ENCODE measurements at regions not wholly inside any gene's neighbourhood (a gene's known extent, or its start where the extent isn't known, plus 50 kb on each side); places are given as distances from the start of the nearest gene placed in this dataset.
"Not testable (repeated sequence)": the region's sequence is repeated elsewhere in the genome, so short reads cannot be mapped to it uniquely, and the experiment has no call there.

DNA sequence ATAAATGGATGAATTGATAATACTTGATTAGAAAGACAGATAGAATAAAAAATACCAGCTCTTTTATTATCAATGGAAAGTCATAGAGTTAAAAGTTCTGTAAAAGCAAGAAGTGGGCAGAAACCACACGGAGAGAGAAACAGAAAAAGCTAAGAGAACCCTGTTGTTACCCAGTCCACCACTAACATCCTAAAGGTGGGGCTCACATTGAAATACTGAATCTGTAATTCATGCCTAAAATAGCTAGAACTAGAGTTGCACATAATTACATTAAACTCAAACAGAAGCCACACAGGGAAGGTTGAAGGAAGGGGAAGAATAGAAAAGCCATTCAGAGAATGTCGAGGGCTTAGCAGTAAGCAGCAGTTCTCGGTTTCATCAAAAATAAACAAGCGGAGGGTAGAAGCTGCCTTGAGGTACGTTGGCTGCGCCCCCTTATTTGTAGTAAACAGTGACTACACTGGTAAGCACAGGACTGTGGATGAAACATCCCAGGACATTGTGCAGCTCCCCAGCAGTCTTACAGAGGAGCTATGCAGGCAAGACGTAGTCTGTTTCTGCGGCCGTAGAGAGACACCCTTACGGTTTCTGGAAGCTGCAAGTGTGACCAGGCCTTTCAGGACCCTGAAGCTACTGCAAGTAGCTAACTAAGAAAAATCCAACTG, 1247.0 kb upstream of the GYPC start:
- H3K36me3 Mint-ChIP-seq (ENCODE audit: low read depth): no peaks in the 10 kb centered on the region
- no peaks in the 10 kb centered on the region for H3K4me1 Mint-ChIP-seq
- H3K9me3 Mint-ChIP-seq: no peaks in the 10 kb centered on the region
- no peak overlapping the region for H3K4me3 Mint-ChIP-seq
- no peak overlapping the region for H3K27ac Mint-ChIP-seq
- H3K27me3 Mint-ChIP-seq (ENCODE audit: low read depth): no peaks in the 10 kb centered on the region
- TF ChIP-seq, protein P1, sequence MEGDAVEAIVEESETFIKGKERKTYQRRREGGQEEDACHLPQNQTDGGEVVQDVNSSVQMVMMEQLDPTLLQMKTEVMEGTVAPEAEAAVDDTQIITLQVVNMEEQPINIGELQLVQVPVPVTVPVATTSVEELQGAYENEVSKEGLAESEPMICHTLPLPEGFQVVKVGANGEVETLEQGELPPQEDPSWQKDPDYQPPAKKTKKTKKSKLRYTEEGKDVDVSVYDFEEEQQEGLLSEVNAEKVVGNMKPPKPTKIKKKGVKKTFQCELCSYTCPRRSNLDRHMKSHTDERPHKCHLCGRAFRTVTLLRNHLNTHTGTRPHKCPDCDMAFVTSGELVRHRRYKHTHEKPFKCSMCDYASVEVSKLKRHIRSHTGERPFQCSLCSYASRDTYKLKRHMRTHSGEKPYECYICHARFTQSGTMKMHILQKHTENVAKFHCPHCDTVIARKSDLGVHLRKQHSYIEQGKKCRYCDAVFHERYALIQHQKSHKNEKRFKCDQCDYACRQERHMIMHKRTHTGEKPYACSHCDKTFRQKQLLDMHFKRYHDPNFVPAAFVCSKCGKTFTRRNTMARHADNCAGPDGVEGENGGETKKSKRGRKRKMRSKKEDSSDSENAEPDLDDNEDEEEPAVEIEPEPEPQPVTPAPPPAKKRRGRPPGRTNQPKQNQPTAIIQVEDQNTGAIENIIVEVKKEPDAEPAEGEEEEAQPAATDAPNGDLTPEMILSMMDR (IDR thresholded peaks at IDR 0.05; ENCODE audit: unreplicated experiment in 3 of 3): no peak

DNA sequence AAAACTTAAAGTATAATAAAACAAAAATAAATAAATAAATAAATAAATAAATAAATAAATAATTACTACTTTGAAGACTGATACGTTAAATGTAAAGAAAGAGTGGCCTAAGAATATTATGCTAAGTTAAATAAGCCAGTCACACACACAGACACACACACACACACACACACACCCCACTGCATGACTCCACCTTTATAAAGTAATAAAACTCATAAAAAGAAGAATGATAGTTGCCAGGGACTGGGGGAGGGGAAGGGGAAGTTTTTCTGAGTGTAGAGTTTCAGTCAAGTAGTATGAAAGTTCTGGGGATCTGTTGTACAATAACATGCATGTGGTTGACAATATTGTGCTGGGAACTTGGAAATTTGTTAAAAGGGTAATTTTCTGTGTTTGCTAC, 1237.5 kb upstream of the GYPC start:
- peaks cover 3% of the 10 kb centered on the region for H3K9me3 Mint-ChIP-seq
- no peaks in the 10 kb centered on the region for H3K27me3 Mint-ChIP-seq (ENCODE audit: low read depth)
- no peak overlapping the region for H3K4me3 Mint-ChIP-seq
- H3K4me1 Mint-ChIP-seq: no peaks in the 10 kb centered on the region
- no peak overlapping the region for H3K27ac Mint-ChIP-seq
- TF ChIP-seq, protein P1 (IDR thresholded peaks at IDR 0.05; ENCODE audit: unreplicated experiment in 3 of 3): no peak
- H3K36me3 Mint-ChIP-seq (ENCODE audit: low read depth): no peaks in the 10 kb centered on the region

DNA sequence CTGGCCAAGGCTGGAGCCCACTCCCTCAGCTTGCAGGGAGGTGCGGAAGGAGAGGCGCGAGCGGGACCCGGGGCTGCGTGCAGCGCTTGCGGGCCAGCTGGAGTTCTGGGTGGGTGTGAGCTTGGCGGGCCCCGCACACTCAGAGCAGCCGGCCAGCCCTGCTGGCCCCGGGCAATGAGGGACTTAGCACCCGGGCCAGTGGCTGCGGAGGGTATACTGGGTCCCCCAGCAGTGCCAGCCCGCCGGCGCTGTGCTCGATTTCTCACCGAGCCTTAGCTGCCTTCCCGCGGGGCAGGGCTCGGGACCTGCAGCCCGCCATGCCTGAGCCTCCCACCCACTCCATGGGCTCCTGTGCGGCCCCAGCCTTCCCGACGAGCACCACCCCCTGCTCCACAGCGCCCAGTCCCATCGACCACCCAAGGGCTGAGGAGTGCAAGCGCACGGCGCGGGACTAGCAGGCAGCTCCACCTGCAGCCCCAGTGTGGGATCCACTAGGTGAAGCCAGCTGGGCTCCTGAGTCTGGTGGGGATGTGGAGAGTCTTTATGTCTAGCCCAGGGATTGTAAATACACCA, 1233.7 kb upstream of the GYPC start:
- not testable (repeated sequence) for H3K27me3 Mint-ChIP-seq (ENCODE audit: low read depth); H3K9me3 Mint-ChIP-seq; H3K4me1 Mint-ChIP-seq; H3K4me3 Mint-ChIP-seq; H3K27ac Mint-ChIP-seq; H3K36me3 Mint-ChIP-seq (ENCODE audit: low read depth)

DNA sequence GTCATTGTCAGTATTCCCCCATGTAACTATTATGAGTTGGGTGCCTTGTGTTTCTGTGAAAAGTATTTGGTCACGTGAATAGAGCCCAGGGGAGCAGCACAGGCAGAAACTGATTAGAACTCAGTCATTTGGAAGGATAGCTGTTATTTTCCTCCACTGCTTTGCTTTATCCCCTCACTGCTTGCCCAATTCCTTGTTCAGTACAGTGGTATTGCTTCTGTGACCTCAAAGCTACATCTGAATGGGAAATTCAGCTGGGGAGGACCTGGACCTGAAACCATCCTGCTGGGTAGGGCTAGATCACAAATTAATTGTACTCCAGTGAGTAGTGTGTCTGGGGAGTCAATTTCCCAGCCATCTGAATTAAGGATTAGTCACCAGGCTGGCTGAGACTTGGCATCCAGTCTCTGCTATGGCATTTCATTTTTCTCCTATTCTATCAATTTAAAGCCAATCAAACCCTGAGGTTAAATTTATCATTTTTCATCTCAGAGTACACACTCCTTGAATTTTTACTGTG, 1231.6 kb upstream of the GYPC start:
- no peaks in the 10 kb centered on the region for H3K4me1 Mint-ChIP-seq
- no peak overlapping the region for H3K4me3 Mint-ChIP-seq
- no peaks in the 10 kb centered on the region for H3K9me3 Mint-ChIP-seq
- no peak overlapping the region for H3K27ac Mint-ChIP-seq
- no peaks in the 10 kb centered on the region for H3K36me3 Mint-ChIP-seq (ENCODE audit: low read depth)
- TF ChIP-seq, protein P1 (IDR thresholded peaks at IDR 0.05; ENCODE audit: unreplicated experiment in 3 of 3): no peak
- no peaks in the 10 kb centered on the region for H3K27me3 Mint-ChIP-seq (ENCODE audit: low read depth)

- Mint-ChIP-seq H3K36me3 (ENCODE audit: low read depth) (no peaks in the 10 kb centered on the region), H3K27me3 (ENCODE audit: low read depth) (peaks cover 3% of the 10 kb centered on the region), H3K4me3 (no peak overlapping the region), H3K9me3 (no peaks in the 10 kb centered on the region), H3K27ac (no peak overlapping the region), H3K4me1 (no peaks in the 10 kb centered on the region)
- TF ChIP-seq, protein P1 (IDR thresholded peaks at IDR 0.05; ENCODE audit: unreplicated experiment in 3 of 3): no peak
Measured at GRCh38 chr2:125427721-125428315, 1228.1 kb upstream of the GYPC start.

DNA sequence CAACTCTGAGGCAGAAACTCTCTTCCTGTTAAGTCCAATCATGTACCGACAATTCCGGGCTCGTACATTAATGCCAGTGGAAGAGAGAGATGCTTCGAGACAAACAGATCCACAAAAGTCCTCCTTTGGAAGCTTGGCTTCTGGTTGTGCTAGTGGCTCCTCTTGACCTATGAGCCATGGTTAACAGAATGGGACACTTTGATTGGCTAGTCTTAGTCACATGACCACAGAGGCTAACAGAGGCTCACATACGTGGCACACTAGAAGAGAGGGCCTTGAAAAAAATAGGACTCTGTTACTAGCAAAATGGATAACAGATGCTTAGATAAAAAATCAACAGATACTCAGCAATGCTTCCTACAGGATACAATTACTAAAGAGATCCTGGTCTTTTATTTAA, 1211.9 kb upstream of the GYPC start:
- H3K4me3 Mint-ChIP-seq: no peak overlapping the region
- no peaks in the 10 kb centered on the region for H3K4me1 Mint-ChIP-seq
- TF ChIP-seq, protein P1 (IDR thresholded peaks at IDR 0.05; ENCODE audit: unreplicated experiment in 3 of 3): no peak
- no peaks in the 10 kb centered on the region for H3K27me3 Mint-ChIP-seq (ENCODE audit: low read depth)
- no peak overlapping the region for H3K27ac Mint-ChIP-seq
- H3K36me3 Mint-ChIP-seq (ENCODE audit: low read depth): no peaks in the 10 kb centered on the region
- peaks cover 4% of the 10 kb centered on the region for H3K9me3 Mint-ChIP-seq
